AG10803 (cell line): ENCODE measurements at regions not wholly inside any gene's neighbourhood (a gene's known extent, or its start where the extent isn't known, plus 50 kb on each side); places are given as distances from the start of the nearest gene placed in this dataset.

ENCODE experiments used
- DNase-seq: peaks from one replicate; pipeline ENCODE4 v3.0.0; 2010; ENCODE audit warnings: low read depth
- H3K4me3 ChIP-seq: 2 replicates; pipeline ENCODE4 v1.5.1; 2011; ENCODE audit warnings: mild to moderate bottlenecking, low read length, control low read depth
- TF ChIP-seq, protein P1 (sequence below): conservative IDR thresholded peaks from 2 replicates; pipeline ENCODE4 v1.5.1; 2011; ENCODE audit warnings: mild to moderate bottlenecking, low read length, control low read depth, inconsistent platforms

DNA sequence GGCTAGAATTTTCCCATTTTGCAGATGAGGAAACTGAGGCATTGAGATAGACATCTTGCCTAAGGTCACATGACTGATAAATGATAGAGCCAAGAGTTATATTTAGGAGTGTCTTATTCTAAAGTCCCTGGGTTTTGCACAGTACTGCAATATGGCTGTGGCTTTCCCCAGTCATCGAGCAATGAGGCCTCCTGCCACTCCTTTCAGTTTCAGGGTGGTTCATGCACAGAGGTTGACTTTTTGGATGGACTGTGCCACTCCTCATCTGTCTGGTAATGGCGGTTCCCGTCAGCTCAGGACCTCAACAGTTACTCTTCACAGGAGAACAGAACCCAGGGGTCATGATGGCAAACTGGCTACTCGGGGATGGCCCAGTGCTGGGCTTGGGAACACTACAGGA is 131.1 kb downstream of the ACKR3 start:
- no peak overlapping the region for H3K4me3 ChIP-seq
- TF ChIP-seq, protein P1, sequence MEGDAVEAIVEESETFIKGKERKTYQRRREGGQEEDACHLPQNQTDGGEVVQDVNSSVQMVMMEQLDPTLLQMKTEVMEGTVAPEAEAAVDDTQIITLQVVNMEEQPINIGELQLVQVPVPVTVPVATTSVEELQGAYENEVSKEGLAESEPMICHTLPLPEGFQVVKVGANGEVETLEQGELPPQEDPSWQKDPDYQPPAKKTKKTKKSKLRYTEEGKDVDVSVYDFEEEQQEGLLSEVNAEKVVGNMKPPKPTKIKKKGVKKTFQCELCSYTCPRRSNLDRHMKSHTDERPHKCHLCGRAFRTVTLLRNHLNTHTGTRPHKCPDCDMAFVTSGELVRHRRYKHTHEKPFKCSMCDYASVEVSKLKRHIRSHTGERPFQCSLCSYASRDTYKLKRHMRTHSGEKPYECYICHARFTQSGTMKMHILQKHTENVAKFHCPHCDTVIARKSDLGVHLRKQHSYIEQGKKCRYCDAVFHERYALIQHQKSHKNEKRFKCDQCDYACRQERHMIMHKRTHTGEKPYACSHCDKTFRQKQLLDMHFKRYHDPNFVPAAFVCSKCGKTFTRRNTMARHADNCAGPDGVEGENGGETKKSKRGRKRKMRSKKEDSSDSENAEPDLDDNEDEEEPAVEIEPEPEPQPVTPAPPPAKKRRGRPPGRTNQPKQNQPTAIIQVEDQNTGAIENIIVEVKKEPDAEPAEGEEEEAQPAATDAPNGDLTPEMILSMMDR: no peak
- DNase-seq: no peak

DNA sequence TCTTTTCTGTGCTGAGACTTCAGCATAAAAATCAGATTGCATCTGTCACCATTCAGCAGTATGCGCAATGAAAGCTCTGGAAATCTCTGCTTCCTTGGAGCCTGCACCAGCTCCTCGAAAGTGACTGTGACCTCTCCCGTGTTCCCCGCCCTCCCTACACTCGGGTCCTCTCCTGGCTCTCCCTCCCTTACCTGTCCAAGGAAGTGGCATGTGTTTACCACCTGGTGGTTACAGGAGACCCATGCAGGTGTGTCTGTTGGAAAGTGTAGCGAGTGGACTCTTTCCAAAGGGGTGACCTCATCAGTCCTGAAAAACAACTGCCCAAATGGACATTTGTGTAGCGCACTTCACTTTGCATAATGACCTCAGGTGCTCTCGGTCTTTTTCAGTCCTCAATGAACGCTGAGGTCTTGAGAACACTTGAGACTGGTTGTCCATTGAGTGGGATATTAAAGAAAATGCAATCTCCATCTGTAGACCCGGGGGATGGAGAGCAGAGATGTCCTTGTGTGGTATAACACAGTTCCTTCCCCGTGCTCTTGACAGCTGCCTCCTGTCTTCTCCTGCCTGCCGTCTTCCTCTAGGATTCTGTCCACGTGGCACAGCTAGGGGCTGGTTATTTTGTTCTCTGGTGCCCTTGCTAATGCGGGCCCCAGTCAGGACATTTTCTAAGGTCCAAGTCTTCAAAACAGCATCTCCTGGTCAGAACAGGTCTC is 133.2 kb downstream of the ACKR3 start:
- no peak overlapping the region for H3K4me3 ChIP-seq
- DNase-seq: no peak
- TF ChIP-seq, protein P1: no peak

DNA sequence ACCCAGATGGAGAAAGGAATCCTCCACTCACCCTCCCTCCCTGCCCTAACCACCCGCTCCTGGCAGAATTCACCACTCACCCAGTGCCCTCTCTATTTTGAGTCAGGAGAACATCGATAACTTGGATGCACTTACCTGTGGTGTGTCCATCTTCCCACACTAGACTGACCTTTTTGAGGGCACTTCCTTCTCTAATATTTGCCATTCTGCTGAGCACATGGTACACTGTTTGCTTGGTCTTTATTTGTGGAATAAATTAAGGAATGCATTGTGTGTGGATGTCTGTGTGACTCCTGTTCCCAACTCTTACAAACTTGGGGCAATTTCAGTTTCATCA is 133.7 kb downstream of the ACKR3 start:
- H3K4me3 ChIP-seq: no peak overlapping the region
- no peak for DNase-seq
- TF ChIP-seq, protein P1: no peak

DNA sequence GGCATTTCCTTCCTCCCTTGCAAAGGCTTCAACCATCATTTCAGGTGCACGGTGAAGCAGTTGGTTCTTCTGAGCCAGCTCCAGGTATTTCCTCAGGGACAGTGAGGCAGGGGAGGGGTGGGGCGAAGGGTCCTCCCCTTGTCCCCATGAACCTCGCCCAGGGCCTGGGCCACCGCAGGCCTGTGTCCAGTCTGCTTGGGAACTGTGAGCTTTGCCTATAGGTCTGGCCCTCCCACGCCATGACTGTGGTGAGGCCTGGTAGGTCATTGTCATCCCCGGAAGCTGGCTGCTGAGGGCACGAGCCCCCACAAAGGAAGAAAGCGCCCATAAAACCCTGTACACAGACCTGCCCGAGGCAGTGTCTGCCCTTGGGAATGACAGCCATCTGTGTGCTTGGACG is 134.3 kb downstream of the ACKR3 start:
- no peak for DNase-seq
- TF ChIP-seq, protein P1: no peak
- no peak overlapping the region for H3K4me3 ChIP-seq

DNA sequence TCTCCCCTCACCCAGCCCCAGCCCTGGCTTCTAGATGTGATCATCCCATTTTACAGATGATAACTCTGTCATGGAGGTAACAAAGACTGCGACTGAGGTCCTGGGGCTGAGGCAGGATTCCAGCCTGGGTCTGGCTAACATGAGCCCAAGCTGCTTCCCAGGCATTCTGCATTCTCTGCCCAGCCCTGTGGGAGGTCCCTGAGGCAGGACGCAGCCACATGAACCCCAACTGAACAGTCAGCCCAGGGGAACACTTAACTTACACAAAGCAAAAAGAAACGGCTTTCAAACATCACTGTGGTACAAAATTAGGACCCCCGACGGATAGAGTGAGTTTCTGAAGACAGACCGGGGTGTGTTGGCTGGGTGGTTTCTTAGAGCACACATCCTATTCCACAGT is 135.3 kb downstream of the ACKR3 start:
- no peak overlapping the region for H3K4me3 ChIP-seq
- DNase-seq: no peak
- TF ChIP-seq, protein P1: no peak

DNA sequence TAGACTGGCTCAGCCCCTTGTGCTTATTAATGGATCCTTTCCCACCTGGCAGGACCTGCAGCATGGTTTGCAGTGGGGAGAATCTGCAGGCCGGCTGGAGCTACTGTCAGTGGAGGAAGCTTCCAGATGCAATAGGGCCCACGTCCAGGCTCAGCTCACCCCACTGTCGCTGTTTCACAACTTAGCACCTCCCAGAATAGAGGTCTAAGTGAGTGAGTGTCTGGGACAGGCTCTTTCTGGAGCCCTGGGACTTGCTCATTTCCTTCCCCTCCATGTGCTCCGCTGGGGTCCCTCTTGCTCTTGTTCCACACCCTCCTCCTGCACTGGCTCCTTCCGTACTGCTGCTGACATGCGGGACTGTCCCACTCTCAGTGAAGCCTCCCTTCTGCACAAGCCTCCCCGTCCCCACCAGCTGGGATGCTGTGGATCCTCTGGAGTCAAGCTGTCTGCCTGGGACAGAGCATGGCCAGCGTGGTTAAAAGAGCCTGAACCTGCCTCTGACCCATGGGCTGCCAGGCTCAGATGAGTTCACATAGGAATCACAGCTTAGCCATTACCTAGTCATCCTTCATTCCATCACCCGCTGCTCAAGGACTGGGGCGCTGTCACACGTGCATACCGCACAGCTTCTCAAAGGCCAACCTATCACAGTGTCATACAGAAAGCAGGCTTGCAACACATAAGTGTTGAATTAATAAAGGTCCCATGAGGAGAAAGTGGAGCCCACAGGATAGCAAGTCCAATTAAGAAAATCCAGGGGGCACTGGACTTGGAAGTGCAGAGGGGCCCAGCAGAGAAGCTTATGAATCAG is 135.9 kb downstream of the ACKR3 start:
- peak; percentile 25 for DNase-seq
- TF ChIP-seq, protein P1: no peak
- H3K4me3 ChIP-seq: no peak overlapping the region

DNA sequence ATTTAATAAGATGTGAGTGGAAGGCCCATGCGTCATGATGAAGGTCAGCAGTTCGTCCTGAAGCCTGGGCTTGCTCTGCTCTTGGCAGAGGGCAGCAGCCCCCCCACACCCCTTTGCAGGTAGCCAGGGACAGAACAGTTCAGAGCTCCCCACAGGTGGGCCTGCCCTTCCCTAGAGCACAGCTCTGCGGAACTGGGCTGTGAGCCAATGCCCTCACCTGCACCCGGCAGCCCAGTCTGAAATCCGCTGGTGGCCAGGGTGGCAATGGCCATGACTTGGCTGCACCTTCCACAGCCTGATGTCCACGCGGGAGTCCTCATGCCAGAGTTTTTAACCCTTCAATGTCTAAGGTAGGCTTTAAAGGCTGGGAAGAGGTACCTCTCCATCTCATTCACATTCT is 136.7 kb downstream of the ACKR3 start:
- H3K4me3 ChIP-seq: no peak overlapping the region
- no peak for DNase-seq
- TF ChIP-seq, protein P1: no peak
